IPS-NIHi11 (cell line): ENCODE measurements at regions not wholly inside any gene's neighbourhood (a gene's known extent, or its start where the extent isn't known, plus 50 kb on each side); places are given as distances from the start of the nearest gene placed in this dataset.
A peak's percentile ranks its signal among the peaks of the same experiment; 100 is the strongest.
"Not testable (repeated sequence)": the region's sequence is repeated elsewhere in the genome, so short reads cannot be mapped to it uniquely, and the experiment has no call there.

ENCODE experiments used
- DNase-seq: peaks from one replicate; pipeline ENCODE4 v3.0.0; 2012; ENCODE audit warnings: mixed read lengths, low spot score

DNA sequence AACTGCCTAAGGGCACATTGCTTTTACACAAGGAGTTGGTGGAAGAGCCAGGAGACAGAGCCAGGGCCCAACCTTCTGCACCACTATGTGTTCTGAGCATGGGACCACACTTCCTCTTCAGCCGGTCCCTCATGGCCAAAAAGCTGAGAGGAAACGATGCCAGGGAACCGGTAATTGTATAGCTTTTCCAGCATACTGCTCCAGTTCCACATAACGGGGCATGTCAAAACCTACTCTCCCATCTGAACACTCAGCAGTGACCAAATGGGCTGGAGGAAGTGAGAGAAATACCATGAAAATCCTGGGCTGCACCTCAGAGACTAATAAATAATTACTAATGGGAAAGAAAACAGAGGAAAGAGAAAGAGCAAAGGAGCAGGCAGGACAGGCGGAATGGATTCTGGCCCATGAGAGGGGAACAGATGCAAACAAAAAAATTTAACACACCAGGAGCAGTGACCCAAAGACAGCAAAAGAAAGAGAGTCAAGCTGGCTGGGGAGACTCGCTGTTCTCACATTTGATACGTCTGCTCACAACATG, 52.0 kb upstream of the BMP2 start:
- DNase-seq, result no peak

GRCh38 chr20:6714279-6714711, 53.2 kb upstream of the BMP2 start:
- no peak for DNase-seq

DNA sequence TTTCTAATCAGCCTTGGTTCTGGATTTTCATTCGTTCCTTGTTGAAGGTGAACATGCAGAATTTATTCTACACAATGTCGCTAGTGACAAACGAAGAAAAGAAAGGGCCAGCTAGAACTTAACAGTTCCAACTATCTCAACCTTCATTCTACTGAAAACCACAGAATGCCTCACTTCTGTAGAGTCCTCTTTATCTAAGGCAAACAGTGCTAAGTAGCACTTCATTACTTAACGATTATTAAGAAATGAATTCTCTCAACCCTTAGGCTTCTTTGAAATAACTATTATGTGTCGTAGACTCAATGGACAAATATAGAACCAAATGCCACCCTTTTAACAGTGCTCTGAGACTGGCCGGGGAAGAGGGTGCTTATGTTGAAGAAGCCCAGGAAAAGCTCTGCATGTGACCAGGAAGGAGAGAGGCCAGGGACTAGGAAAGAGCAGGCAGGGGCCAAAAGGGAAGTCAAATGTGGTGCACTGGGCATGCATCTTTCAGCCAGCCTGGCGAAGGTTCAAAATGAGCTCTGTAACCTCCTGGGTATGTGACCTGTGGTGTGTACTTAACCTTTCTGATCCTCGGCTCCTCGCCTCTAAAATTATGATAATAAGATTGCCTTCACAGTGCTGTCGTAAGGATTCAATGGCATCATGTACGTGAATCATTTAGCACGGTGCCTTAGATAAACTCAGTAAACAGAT, 55.4 kb upstream of the BMP2 start:
- no peak for DNase-seq

GRCh38 chr20:6709910-6710595, 57.4 kb upstream of the BMP2 start:
- DNase-seq, result no peak

DNA sequence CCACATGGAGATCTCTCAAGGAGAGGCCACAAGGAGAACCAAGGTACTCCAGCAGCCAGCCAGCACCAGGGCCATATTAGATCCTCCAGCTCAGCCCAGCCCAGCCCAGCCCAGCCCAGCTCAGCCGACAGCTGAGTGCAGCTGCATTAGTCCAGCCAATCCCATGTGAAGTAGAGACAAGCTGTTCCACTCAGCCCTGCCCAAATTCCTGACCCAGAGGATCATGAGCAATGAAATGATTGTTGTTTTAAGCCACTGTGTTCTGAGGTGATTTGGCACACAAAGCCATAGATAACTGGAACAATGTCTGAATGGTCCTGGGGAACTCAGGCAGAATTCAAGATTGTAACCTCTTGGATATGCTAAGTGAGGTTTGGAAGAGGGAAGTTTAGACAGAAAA, 59.5 kb upstream of the BMP2 start:
- DNase-seq, result no peak

- no peak for DNase-seq
Observed at GRCh38 chr20:6707321-6707831, 60.1 kb upstream of the BMP2 start.

- DNase-seq, result no peak
Observed at GRCh38 chr20:6705926-6706548, 61.4 kb upstream of the BMP2 start.

GRCh38 chr20:6705106-6705766, 62.2 kb upstream of the BMP2 start:
- DNase-seq, result no peak

GRCh38 chr20:6704132-6704861, 63.2 kb upstream of the BMP2 start:
- DNase-seq, result no peak

DNA sequence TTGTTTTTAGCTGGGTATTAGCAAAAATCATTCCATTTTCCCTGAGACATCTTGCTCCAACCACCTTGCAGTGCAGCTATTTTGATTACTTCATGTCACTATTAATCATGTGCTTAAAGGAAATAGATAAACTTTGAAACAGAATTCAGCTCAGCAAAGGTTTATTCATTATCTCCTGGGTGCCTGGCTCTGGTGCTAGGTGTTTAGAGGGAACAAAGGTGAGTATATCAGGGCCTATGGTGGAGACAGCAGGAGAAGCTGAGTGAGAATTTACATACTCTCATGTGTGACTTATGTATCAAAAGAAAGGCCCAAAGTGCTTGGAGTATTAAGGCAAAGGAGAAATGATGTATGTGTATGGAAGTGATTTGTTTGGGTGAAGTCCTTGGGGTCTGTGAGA, 63.8 kb upstream of the BMP2 start:
- DNase-seq, result no peak

GRCh38 chr20:6703047-6703446, 64.4 kb upstream of the BMP2 start:
- DNase-seq, result no peak

- no peak for DNase-seq
Observed at GRCh38 chr20:6702144-6702543, 65.3 kb upstream of the BMP2 start.

DNA sequence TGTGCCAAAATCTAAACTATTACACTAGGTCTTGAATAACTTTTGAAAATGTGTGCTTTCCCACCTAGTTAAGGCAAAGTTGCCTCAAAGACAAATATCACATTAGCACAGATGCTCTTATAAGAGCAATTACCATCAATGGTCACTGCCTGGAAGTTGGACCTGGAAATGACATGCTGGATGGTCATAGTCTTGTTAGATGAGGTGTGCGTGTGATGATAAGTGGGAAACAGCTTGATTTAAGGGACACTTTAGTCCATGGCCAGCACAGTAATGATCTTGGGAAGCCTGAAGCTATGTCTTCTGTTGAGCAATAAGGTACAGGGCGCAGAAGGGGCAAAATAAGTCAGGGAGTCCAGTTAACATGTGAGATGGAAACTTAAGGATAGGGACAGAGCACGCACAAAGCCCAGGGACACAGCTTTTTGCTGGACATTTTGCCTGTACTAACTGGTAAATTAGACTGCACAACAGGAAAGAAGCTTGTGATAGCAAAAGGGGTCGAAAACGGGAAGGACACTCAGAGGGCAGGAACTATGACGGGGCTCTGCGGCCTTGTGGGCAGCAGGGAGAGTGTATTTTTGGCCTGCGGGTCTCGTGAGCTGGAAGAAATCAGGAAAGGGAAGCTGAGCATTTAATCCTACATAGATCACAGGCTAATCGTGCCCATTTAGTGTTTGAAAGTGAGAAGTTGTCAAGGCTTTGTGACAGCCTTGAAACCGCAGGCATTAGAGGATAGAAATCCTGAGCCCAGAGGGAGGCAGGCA, 66.7 kb upstream of the BMP2 start:
- no peak for DNase-seq

- DNase-seq, result no peak
Observed at GRCh38 chr20:6699921-6700562, 67.4 kb upstream of the BMP2 start.

DNA sequence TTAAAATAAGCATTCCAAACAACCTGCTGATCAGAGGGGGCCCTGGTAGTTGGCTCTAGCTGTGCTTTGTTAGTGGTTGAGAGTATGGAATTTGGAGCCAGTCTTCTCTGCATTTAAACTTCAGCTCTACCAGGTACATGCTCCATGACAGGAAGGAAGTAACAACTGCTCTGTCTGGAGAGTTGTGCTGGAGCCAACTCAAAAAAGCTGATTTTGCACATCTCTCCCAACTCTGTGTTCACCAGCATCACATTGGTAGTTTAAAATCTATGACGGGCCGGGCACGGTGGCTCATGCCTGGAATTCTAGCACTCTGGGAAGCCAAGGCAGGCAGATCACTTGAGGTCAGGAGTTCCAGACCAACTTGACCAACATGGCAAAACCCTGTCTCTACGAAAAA, 68.8 kb upstream of the BMP2 start:
- no peak for DNase-seq

- DNase-seq, result peak; percentile 27
Observed at GRCh38 chr20:6698056-6698455, 69.4 kb upstream of the BMP2 start.

DNA sequence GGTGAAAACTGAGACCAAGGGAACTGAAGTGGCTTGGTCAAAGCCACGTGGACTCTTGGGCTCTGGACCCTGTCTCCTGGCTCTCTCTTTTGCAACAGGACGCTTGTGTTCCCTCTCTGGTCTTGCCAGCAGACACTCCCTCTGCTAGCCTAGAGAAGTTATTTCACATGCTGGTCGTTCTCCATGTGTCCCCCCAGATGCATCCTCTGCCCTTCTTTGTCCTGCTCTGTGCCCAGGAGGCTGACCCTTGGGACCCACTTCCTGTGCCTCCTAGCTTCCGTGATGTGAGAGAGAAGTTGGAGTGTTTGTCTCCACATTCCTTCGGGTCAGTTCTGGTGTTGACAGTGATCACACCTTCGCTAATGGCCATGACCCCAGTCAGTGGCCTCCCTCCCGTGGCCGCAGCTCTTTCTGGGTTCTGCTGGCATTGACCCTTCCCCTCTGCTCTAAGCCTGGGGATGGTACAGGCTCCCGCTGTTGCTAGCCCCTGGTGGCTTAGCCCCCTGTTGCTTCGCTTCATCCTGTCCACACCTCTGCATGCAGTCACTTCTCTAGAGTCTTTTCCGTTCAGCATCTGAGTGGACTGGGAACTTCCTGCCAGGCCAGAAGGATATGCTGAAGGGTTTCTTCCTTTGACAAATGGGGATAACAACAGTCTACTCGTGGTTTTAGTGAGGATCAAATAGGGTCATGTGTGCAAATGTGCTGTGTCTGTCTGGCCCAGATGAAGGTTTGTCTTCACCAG, 70.1 kb upstream of the BMP2 start:
- no peak for DNase-seq

GRCh38 chr20:6696001-6696400, 71.5 kb upstream of the BMP2 start:
- DNase-seq, result no peak

GRCh38 chr20:6693808-6694198, 73.7 kb upstream of the BMP2 start:
- not testable (repeated sequence) for DNase-seq
